Activated naive CD8-positive, alpha-beta T cell treated with anti-CD3 and anti-CD28 coated beads, Interleukin-2, amount 10 ng/mL, durations not matched to agents 7 days and 5 days (primary cell): ENCODE measurements at regions not wholly inside any gene's neighbourhood (a gene's known extent, or its start where the extent isn't known, plus 50 kb on each side); places are given as distances from the start of the nearest gene placed in this dataset.

Experiments used
- ATAC-seq: fragments of 150-1000 bp; cut with Tn5 transposase; one replicate; pipeline ENCODE4 v1.10.0; 2021; ENCODE audit warnings: low read depth, moderate library complexity
- POLR2A ChIA-PET: fragments of 350-600 bp; sonication (Branson Sonifier 250); formaldehyde crosslinking; loops from one replicate; lab custom pipeline; 2021; ENCODE audit warnings: antibody characterized with exemption; lab: Charles Lee
- DNase-seq: peaks from one replicate; pipeline ENCODE4 v3.0.0; 2021
- H3K27ac Mint-ChIP-seq: one replicate; pipeline ENCODE4 v1.8.0; 2022; ENCODE audit warnings: mild to moderate bottlenecking, mixed read lengths
- H3K27me3 Mint-ChIP-seq: one replicate; pipeline ENCODE4 v1.8.0; 2022; ENCODE audit warnings: mild to moderate bottlenecking, moderate library complexity, mixed read lengths
- H3K36me3 Mint-ChIP-seq: one replicate; pipeline ENCODE4 v1.8.0; 2021; ENCODE audit warnings: mild to moderate bottlenecking, mixed read lengths
- H3K4me1 Mint-ChIP-seq: one replicate; pipeline ENCODE4 v1.8.0; 2021; ENCODE audit warnings: mixed read lengths
- H3K4me3 Mint-ChIP-seq: one replicate; pipeline ENCODE4 v1.8.0; 2022; ENCODE audit warnings: mild to moderate bottlenecking, moderate library complexity, mixed read lengths
- H3K9me3 Mint-ChIP-seq: one replicate; pipeline ENCODE4 v1.8.0; 2021; ENCODE audit warnings: mixed read lengths

DNA sequence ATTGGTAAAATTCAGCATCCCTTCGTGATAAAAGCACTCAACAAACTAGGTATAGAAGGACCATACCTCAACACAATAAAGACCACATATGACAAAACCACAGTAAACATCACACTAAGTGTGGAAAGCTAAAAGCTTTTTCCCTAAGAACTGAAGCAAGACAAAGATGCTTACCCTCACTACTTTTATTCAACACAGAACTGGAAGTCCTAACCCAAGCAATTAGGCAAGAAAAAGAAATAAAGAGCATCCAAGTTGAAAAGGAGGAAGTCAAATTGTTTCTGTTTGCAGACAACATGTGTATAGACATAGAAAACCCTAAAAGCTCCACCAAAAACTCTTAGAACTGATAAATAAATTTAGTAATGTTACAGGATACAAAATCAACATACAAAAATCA, 271.7 kb downstream of the RBM43 start:
- H3K27me3 Mint-ChIP-seq: no peaks in the 10 kb centered on the region
- no peak overlapping the region for H3K27ac Mint-ChIP-seq
- POLR2A ChIA-PET: no interaction called here
- peaks cover 7% of the 10 kb centered on the region for H3K9me3 Mint-ChIP-seq
- no peak for ATAC-seq
- no peak for DNase-seq
- no peaks in the 10 kb centered on the region for H3K36me3 Mint-ChIP-seq
- H3K4me3 Mint-ChIP-seq: no peak overlapping the region
- no peaks in the 10 kb centered on the region for H3K4me1 Mint-ChIP-seq

DNA sequence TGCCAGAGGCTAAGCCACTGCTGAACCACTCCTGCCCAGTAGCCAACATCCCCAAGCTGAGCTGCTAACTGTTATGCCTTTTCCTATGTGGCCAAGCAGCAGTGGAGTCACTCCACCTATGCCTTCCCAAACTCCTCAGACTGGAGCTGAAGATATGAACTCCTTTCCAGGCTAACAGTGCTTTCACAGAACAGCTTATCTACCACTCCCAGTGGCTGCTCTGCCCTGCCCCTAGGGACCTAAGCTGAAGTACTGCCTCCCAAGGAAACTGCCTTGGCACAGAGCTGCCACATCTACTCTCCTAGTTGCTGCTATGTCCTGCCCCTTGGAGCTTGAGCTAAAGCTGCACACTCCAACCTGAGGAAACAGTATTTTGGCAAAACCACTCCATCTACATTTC, 275.9 kb downstream of the RBM43 start:
- POLR2A ChIA-PET: no interaction called here
- H3K4me1 Mint-ChIP-seq: no peaks in the 10 kb centered on the region
- H3K27ac Mint-ChIP-seq: no peak overlapping the region
- H3K4me3 Mint-ChIP-seq: no peak overlapping the region
- peaks cover 7% of the 10 kb centered on the region for H3K9me3 Mint-ChIP-seq
- DNase-seq (no peak), ATAC-seq (no peak)
- peaks cover 6% of the 10 kb centered on the region for H3K27me3 Mint-ChIP-seq
- no peaks in the 10 kb centered on the region for H3K36me3 Mint-ChIP-seq

DNA sequence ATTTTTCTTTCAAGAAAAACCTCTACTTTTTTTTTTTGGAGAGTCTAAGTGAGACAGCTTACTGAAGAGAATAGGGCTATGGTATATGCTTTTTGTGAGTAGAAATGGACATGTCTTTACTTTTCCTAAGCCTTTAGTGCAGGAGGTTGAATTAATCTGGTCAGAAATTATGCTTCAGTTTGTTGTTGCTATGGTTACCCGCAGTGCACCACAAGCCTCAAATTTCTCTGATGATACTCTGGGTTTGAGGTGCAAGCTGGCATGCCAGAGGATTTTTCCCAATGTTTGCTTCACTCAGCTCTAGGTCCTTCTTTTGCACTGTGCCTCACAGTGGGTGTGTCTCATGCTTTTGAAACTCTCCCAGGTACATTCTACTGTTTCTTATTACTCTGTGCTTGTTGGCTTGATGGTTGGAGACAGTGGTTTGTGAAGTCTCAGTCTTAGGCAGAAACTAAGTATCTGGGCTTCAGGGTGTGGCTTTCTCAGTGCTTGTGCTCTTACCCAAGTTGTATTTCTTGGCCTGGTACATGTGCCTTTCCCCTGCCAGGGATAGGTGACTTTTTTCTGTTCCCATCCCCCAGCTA, 278.3 kb downstream of the RBM43 start:
- Mint-ChIP-seq H3K36me3 (no peaks in the 10 kb centered on the region), H3K27ac (no peak overlapping the region), H3K4me3 (no peak overlapping the region), H3K4me1 (no peaks in the 10 kb centered on the region), H3K9me3 (peaks cover 4% of the 10 kb centered on the region), H3K27me3 (peaks cover 6% of the 10 kb centered on the region)
- DNase-seq (no peak), ATAC-seq (no peak)
- POLR2A ChIA-PET: no interaction called here

DNA sequence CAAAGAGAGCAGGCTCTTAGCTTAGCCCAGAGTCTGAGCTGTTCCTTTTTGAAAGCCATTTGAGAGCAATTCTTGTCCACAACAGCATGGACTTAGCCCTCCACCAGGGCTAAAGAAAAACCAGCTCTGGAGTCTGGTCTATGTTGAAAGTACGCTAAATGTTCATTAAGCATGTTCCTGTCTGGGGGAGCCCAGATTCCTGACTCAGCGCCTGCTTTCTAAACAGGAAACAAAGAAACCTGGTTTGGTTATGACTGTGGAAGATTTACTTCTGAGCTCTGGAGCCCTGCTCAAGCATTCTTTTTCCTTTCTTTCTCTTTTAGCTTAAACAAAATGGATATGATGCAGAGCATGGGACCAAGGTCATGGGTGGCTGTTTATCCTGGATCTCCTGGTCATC, 279.8 kb downstream of the RBM43 start:
- POLR2A ChIA-PET: no interaction called here
- Mint-ChIP-seq H3K36me3 (no peaks in the 10 kb centered on the region), H3K27me3 (peaks cover 6% of the 10 kb centered on the region), H3K27ac (no peak overlapping the region), H3K4me3 (no peak overlapping the region), H3K9me3 (no peaks in the 10 kb centered on the region), H3K4me1 (no peaks in the 10 kb centered on the region)
- DNase-seq: no peak
- no peak for ATAC-seq

DNA sequence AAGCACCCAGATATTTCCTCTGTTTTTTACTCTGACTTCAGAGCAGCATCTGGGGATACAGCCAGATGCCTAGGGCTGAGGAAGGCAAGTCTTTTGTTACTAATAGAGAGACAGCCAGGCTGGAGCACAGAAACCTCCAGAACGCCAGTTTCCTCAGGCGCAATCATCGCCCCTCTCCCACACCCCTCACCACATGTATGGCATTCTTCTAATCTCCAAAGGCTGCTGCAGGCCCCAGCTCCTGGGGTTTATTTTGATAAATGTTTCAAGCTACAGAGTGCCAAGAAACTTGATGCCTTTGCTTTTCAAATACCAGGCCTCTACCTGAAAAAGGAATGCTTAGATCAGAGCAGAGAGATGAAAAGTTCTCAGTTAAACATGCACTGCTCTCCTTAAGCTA, 283.6 kb downstream of the RBM43 start:
- H3K4me1 Mint-ChIP-seq: no peaks in the 10 kb centered on the region
- DNase-seq (no peak), ATAC-seq (no peak)
- H3K4me3 Mint-ChIP-seq: no peak overlapping the region
- H3K27ac Mint-ChIP-seq: no peak overlapping the region
- no peaks in the 10 kb centered on the region for H3K36me3 Mint-ChIP-seq
- POLR2A ChIA-PET: no interaction called here
- peaks cover 9% of the 10 kb centered on the region for H3K27me3 Mint-ChIP-seq
- H3K9me3 Mint-ChIP-seq: no peaks in the 10 kb centered on the region

DNA sequence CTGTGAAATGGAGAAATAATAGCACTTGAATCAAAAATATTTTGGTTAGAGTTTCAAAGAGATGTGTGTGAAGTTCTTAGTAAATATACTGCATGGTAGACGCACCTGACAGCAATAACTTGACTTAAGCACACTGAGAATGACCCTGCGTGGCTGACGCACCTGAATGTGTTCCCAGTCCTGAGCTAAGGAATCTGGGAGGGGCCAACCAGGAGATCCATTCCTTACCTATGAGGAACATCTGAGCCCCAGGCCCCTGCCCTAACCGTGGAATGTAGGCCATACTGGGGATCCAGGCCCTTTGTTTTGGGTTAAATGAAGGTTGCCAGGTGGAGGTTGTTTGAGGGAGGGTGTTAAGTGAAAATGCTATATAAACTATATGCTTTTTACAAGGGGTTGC, 284.4 kb downstream of the RBM43 start:
- ATAC-seq (no peak), DNase-seq (no peak)
- Mint-ChIP-seq H3K27ac (no peak overlapping the region), H3K36me3 (no peaks in the 10 kb centered on the region), H3K4me1 (no peaks in the 10 kb centered on the region), H3K27me3 (peaks cover 7% of the 10 kb centered on the region), H3K9me3 (no peaks in the 10 kb centered on the region), H3K4me3 (no peak overlapping the region)
- POLR2A ChIA-PET: no interaction called here

DNA sequence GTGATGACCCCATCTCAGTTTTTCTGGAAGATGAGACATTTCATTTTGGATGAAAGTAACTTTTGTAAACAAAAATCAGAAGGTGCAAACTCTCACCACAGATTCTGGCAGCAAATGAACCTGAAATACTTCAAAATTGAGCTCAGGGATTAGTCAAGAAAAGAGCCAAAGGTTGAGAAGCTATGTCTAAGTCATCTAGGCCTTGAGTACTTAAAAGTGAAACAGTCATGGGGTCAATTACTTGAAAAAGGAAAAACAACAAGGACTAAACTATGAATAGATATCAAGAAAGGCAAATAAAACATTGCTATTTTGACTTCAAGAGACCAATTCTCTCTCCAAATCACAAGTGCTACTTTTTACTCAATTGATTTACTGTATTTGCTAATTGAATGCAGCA, 285.1 kb downstream of the RBM43 start:
- Mint-ChIP-seq H3K9me3 (no peaks in the 10 kb centered on the region), H3K4me1 (no peaks in the 10 kb centered on the region), H3K27me3 (peaks cover 7% of the 10 kb centered on the region), H3K36me3 (no peaks in the 10 kb centered on the region), H3K27ac (no peak overlapping the region), H3K4me3 (no peak overlapping the region)
- no peak for ATAC-seq
- DNase-seq: no peak
- POLR2A ChIA-PET: no interaction called here

DNA sequence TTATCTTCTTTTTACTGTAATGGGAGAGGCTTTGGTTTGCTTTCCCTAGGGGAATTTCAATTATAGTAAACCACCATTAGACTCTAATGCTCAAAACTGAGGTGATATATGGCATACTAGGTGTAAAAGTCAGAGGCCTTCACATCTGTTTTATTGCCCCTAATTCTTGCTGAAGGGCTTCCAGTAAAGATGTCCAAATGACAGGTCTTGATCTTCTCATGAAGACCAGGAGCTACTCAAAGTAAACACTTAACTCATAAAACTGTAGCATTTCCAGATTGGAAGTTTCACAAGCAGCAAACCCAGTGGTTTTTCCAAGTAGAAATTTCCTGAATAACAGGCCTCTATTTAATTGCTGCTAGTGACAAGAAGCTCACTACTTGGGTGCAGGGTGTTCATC, 286.8 kb downstream of the RBM43 start:
- H3K27ac Mint-ChIP-seq: no peak overlapping the region
- ATAC-seq (no peak), DNase-seq (no peak)
- H3K27me3 Mint-ChIP-seq: peaks cover 3% of the 10 kb centered on the region
- H3K4me3 Mint-ChIP-seq: no peak overlapping the region
- POLR2A ChIA-PET: no interaction called here
- H3K4me1 Mint-ChIP-seq: no peaks in the 10 kb centered on the region
- H3K9me3 Mint-ChIP-seq: no peaks in the 10 kb centered on the region
- no peaks in the 10 kb centered on the region for H3K36me3 Mint-ChIP-seq

DNA sequence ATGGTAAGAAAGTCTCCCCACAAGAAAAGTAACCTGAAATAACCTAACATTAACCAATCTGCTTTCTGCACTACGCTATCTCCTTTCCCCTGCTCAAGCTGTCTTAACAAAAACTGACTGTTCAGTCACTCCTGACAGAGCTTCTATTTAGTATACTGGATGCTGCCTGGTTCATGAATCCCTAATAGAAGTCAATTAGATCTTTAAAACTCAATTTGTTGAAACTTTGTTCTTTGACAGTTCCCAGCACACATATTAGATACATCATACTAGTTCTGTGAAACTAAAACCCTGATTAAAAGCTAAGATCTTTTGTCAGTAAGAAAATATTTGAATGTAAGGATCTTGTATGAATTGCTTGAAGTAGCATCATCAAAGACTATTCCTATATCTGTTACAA, 287.4 kb downstream of the RBM43 start:
- Mint-ChIP-seq H3K4me3 (no peak overlapping the region), H3K9me3 (no peaks in the 10 kb centered on the region), H3K27me3 (peaks cover 3% of the 10 kb centered on the region), H3K36me3 (no peaks in the 10 kb centered on the region), H3K27ac (no peak overlapping the region), H3K4me1 (no peaks in the 10 kb centered on the region)
- ATAC-seq: no peak
- DNase-seq: no peak
- POLR2A ChIA-PET: no interaction called here

DNA sequence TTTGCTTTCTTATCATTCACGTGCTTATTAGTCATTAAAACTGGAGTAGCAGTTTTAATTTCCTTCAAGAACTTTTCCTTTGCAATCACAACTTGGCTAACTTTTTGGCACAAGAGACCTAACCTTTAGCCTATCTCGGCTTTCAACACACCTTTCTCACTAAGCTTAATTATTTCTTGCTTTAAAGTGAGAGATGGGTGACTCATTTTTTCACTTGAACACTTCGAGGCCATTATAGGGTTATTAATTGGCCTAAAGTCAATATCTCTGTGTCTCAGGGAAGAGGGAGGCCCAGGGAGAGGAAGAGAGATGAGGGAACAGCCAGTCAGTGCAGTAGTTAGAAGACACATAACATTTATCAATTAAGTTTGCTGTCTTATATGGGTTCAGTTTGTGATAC, 289.8 kb downstream of the RBM43 start:
- no peak overlapping the region for H3K27ac Mint-ChIP-seq
- H3K36me3 Mint-ChIP-seq: no peaks in the 10 kb centered on the region
- H3K4me1 Mint-ChIP-seq: no peaks in the 10 kb centered on the region
- H3K9me3 Mint-ChIP-seq: no peaks in the 10 kb centered on the region
- DNase-seq: no peak
- no peak overlapping the region for H3K4me3 Mint-ChIP-seq
- ATAC-seq: no peak
- POLR2A ChIA-PET: no interaction called here
- H3K27me3 Mint-ChIP-seq: peaks cover 7% of the 10 kb centered on the region

DNA sequence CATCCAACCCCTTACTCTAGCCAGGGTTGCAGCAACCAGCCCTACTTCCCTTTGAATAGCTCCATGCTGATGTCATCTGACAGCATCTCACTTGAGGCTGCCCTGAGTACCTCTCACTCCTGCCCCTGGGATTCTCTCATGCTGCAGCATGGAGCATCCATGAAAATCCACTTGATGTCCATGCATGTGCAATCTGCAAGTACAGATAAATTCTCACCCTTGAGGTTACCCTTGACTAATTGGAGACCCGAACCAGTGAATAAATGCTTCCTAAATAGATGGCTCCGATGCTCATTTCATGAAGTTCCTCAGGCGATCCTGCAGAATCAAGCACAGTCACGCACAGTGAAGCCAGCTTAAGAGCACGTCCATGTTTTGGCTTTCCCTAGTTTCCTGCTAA, 298.3 kb downstream of the RBM43 start:
- no peak for DNase-seq
- Mint-ChIP-seq H3K9me3 (peaks cover 2% of the 10 kb centered on the region), H3K27ac (no peak overlapping the region), H3K4me1 (no peaks in the 10 kb centered on the region), H3K4me3 (no peak overlapping the region), H3K27me3 (peaks cover 2% of the 10 kb centered on the region), H3K36me3 (no peaks in the 10 kb centered on the region)
- ATAC-seq: no peak
- POLR2A ChIA-PET: no interaction called here

DNA sequence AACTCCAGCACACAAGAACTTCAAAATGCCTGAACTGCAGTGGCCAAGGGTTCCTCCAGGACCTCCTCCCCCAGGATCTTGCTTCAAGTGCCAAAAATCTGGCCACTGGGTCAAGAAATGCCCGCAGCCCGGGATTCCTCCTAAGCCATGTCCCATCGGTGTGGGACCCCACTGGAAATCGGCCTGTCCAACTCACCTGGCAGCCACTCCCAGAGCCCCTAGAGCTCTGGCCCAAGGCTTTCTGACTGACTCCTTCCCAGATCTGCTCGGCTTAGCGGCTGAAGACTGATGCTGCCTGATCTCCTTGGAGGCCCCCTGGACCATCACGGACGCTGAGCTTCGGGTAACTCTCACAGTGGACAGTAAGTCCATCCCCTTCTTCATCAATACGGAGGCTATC, 306.4 kb downstream of the RBM43 start:
- H3K36me3 Mint-ChIP-seq: no peaks in the 10 kb centered on the region
- H3K27me3 Mint-ChIP-seq: no peaks in the 10 kb centered on the region
- H3K27ac Mint-ChIP-seq: no peak overlapping the region
- ATAC-seq (no peak), DNase-seq (no peak)
- no peak overlapping the region for H3K4me3 Mint-ChIP-seq
- no peaks in the 10 kb centered on the region for H3K4me1 Mint-ChIP-seq
- POLR2A ChIA-PET: no interaction called here
- peaks cover 2% of the 10 kb centered on the region for H3K9me3 Mint-ChIP-seq

DNA sequence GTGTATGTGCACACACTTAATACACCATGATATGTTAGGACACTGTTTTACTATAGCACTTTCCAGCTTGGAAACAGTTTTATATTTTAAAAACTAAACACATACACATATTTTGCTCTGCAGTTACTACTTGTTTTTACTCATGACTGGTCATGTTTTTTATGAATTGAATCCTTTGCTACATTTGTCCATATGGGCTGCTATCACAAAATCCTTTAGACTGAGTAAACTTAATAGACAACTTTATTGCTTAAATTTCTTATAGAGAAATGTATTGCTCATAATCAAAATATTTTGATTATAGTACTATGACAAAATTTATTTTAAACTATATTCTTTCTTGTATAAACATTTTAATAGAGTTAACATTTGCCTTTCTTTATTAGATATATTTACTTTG, 314.8 kb downstream of the RBM43 start:
- DNase-seq (no peak), ATAC-seq (no peak)
- H3K27me3 Mint-ChIP-seq: no peaks in the 10 kb centered on the region
- no peak overlapping the region for H3K4me3 Mint-ChIP-seq
- H3K36me3 Mint-ChIP-seq: no peaks in the 10 kb centered on the region
- no peak overlapping the region for H3K27ac Mint-ChIP-seq
- H3K4me1 Mint-ChIP-seq: no peaks in the 10 kb centered on the region
- POLR2A ChIA-PET: no interaction called here
- H3K9me3 Mint-ChIP-seq: no peaks in the 10 kb centered on the region

DNA sequence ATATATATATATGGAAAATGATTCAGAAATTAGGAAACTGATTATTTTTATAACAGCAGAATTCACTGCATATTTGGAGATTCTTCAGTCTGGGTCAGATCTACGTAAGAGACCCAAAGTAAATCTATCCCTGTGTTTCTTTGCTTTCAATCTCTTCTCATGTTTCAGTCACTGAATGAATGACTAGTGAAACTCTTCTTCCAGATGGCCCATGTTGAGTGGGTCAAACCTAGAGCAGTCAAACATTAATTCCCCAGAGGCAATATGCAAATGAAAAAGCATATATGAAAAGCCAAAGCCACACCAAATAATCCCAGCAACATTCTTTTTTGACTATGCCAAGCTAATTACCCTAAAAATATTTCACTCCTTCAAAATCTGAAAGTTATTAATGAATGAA, 317.3 kb downstream of the RBM43 start:
- Mint-ChIP-seq H3K4me1 (no peaks in the 10 kb centered on the region), H3K9me3 (no peaks in the 10 kb centered on the region), H3K4me3 (no peak overlapping the region), H3K27ac (no peak overlapping the region), H3K27me3 (no peaks in the 10 kb centered on the region), H3K36me3 (no peaks in the 10 kb centered on the region)
- ATAC-seq (no peak), DNase-seq (no peak)
- POLR2A ChIA-PET: no interaction called here

DNA sequence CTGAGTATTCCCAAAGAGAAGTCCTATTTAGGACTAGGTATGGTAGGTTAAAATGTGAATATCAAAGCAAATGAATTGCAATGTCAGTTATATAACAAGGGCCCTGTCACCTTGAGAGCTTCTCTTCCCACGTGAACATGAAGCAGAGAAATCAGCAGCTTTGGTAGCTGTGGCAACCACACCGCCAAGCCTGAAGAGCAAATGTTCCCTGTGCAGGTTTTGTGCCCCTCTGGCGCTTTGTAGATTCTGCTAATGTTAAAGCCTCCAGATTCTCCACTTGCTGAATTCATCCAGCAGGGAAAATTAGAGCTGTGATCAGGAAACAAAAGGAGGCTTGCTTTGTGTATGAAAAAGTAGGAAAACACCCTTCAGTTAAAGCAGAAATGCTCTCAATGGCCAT, 322.6 kb downstream of the RBM43 start:
- no peak for ATAC-seq
- H3K4me1 Mint-ChIP-seq: no peaks in the 10 kb centered on the region
- H3K4me3 Mint-ChIP-seq: no peak overlapping the region
- no peak for DNase-seq
- H3K27me3 Mint-ChIP-seq: no peaks in the 10 kb centered on the region
- H3K36me3 Mint-ChIP-seq: no peaks in the 10 kb centered on the region
- POLR2A ChIA-PET: no interaction called here
- H3K27ac Mint-ChIP-seq: no peak overlapping the region
- H3K9me3 Mint-ChIP-seq: no peaks in the 10 kb centered on the region
